ENCODE measurements at regions not wholly inside any gene's neighbourhood (a gene's known extent, or its start where the extent isn't known, plus 50 kb on each side); places are given as distances from the start of the nearest gene placed in this dataset.
A peak's percentile ranks its signal among the peaks of the same experiment; 100 is the strongest.
"Not testable (repeated sequence)": the region's sequence is repeated elsewhere in the genome, so short reads cannot be mapped to it uniquely, and the experiment has no call there.

- no peak overlapping the region for H3K4me3 ChIP-seq (ENCODE audit: low read depth, low read length)
- TF ChIP-seq MAX (IDR thresholded peaks at IDR 0.05; ENCODE audit: low read depth, low read length) (peak; percentile 24; the same call in 1 of the 2 replicates), CTCF (IDR thresholded peaks at IDR 0.05; ENCODE audit: low read depth, low read length) (no peak), MYC (IDR thresholded peaks at IDR 0.05; ENCODE audit: low read depth, low read length) (no peak)
- no peak for DNase-seq (ENCODE audit: low read depth)
Measured at GRCh38 chr14:49089107-49089506, 497.1 kb downstream of the RPS29 start.

- not testable (repeated sequence) for DNase-seq (ENCODE audit: low read depth); H3K4me3 ChIP-seq (ENCODE audit: low read depth, low read length)
Measured at GRCh38 chr14:49073292-49073691, 512.9 kb downstream of the RPS29 start.

- no peak for TF ChIP-seq CTCF (IDR thresholded peaks at IDR 0.05; ENCODE audit: low read depth, low read length)
- TF ChIP-seq POLR2A (IDR thresholded peaks at IDR 0.05; ENCODE audit: extremely low read depth, insufficient read length): no peak
- no peak for TF ChIP-seq MYC (IDR thresholded peaks at IDR 0.05; ENCODE audit: low read depth, low read length)
- TF ChIP-seq MAX (IDR thresholded peaks at IDR 0.05; ENCODE audit: low read depth, low read length): no peak
- no peak overlapping the region for H3K4me3 ChIP-seq (ENCODE audit: low read depth, low read length)
- no peak for DNase-seq (ENCODE audit: low read depth)
Measured at GRCh38 chr14:49058511-49058910, 527.7 kb downstream of the RPS29 start.

- no peak for TF ChIP-seq MAX (IDR thresholded peaks at IDR 0.05; ENCODE audit: low read depth, low read length)
- TF ChIP-seq POLR2A (IDR thresholded peaks at IDR 0.05; ENCODE audit: extremely low read depth, insufficient read length): no peak
- no peak for TF ChIP-seq MYC (IDR thresholded peaks at IDR 0.05; ENCODE audit: low read depth, low read length)
- TF ChIP-seq CTCF (IDR thresholded peaks at IDR 0.05; ENCODE audit: low read depth, low read length): no peak
Measured at GRCh38 chr14:49057838-49058510, 528.2 kb downstream of the RPS29 start.

GRCh38 chr14:49056021-49056420 lies 530.2 kb downstream of the RPS29 start:
- TF ChIP-seq POLR2A (IDR thresholded peaks at IDR 0.05; ENCODE audit: extremely low read depth, insufficient read length) (no peak), CTCF (IDR thresholded peaks at IDR 0.05; ENCODE audit: low read depth, low read length) (no peak), MYC (IDR thresholded peaks at IDR 0.05; ENCODE audit: low read depth, low read length) (no peak), MAX (IDR thresholded peaks at IDR 0.05; ENCODE audit: low read depth, low read length) (no peak)
- DNase-seq (ENCODE audit: low read depth): no peak
- no peak overlapping the region for H3K4me3 ChIP-seq (ENCODE audit: low read depth, low read length)

More at GRCh38 chr14:49057838-49058510, 528.2 kb downstream of the RPS29 start:
- H3K4me3 ChIP-seq (ENCODE audit: low read depth, low read length): no peak overlapping the region
- DNase-seq (ENCODE audit: low read depth): no peak

- DNase-seq (ENCODE audit: low read depth): no peak
- TF ChIP-seq POLR2A (IDR thresholded peaks at IDR 0.05; ENCODE audit: extremely low read depth, insufficient read length): no peak
- no peak for TF ChIP-seq MAX (IDR thresholded peaks at IDR 0.05; ENCODE audit: low read depth, low read length)
- no peak for TF ChIP-seq CTCF (IDR thresholded peaks at IDR 0.05; ENCODE audit: low read depth, low read length)
- no peak for TF ChIP-seq MYC (IDR thresholded peaks at IDR 0.05; ENCODE audit: low read depth, low read length)
- no peak overlapping the region for H3K4me3 ChIP-seq (ENCODE audit: low read depth, low read length)
Measured at GRCh38 chr14:49052521-49052920, 533.7 kb downstream of the RPS29 start.
